ENCODE measurements at regions not wholly inside any gene's neighbourhood (a gene's known extent, or its start where the extent isn't known, plus 50 kb on each side); places are given as distances from the start of the nearest gene placed in this dataset.
"Not testable (repeated sequence)": the region's sequence is repeated elsewhere in the genome, so short reads cannot be mapped to it uniquely, and the experiment has no call there.

DNA sequence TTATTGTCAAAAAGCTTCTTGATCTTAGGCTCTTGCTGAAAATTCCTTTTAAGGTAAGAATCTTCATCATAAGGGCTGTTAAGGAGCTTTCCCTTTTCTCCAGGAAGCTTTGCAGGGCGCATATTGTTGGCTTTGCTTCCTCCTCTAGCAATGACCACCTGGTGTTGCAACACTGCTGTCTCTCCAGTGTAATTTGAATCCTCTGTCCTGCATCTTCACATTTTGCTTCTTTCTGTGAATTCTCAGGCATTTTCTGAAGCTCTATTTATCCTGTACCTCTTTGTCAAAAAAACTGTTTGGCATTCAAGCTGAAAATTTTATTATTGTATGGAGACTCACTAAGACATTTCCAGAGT is 533.1 kb upstream of the CHAC2 start:
- no peak for DNase-seq
- no peak overlapping the region for H3K4me3 Mint-ChIP-seq
- peaks cover 10% of the 10 kb centered on the region for H3K4me1 Mint-ChIP-seq (ENCODE audit: low read depth)
- H3K27ac Mint-ChIP-seq, result no peak overlapping the region
- no peaks in the 10 kb centered on the region for H3K36me3 Mint-ChIP-seq (ENCODE audit: low read depth)
- H3K9me3 Mint-ChIP-seq, result no peaks in the 10 kb centered on the region
- no peaks in the 10 kb centered on the region for H3K27me3 Mint-ChIP-seq

DNA sequence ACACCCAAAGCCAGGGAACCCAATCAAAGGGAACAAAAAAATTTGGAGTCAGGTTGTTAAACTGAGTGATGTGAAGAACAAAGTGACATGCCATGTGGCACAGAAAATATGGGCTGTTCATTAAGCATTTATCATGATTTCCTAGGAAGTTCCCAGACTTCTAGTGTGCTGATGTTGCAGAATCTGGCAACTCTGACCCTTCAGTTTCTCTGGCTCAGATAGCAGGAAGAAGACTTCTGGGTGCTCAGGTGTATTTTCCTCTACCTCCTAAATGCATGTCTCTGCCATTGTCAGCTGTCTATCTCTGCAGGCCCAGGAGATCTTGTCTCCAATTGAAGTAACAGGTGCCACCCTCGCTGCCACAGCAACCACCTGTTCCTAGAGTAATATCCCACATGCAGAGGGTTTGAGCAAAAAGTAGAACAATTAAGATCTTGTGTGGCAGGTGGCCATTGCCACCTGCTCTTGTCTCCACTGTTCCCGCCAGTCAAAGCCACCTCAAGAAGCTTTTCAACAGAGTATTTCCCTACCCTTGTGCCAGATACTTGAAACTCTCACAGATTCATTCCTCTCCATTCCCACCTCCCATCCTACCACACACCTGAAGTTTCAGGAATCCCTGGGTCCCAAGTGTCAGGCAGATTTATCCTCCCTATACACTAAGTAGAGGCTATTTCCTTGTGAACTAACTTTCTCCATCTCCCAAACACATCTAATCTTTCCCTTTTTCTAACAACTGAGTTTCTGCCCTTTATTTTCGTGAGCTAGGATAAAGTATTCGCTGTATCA is 533.7 kb upstream of the CHAC2 start:
- no peak overlapping the region for H3K4me3 Mint-ChIP-seq
- H3K27me3 Mint-ChIP-seq, result no peaks in the 10 kb centered on the region
- no peak overlapping the region for H3K27ac Mint-ChIP-seq
- H3K36me3 Mint-ChIP-seq (ENCODE audit: low read depth), result no peaks in the 10 kb centered on the region
- H3K4me1 Mint-ChIP-seq (ENCODE audit: low read depth), result peaks cover 10% of the 10 kb centered on the region
- no peaks in the 10 kb centered on the region for H3K9me3 Mint-ChIP-seq
- no peak for DNase-seq

DNA sequence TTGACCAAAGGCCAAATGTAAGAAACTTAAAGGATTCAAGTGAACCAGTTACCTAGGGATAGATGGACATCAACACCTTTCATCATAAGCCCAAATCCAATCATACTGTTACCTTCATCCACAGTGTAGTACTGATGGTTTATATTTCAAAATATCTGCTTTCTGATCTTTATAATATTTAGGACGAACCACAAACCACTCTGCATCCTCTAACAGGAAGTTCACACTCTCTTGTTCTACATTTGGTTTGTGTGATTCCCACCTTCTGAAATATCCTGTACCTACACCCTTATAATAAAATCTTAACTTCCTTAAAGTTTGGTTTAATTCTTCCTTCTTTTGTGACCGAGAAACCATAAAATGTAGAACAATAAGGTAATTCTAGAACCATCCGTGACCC is 535.7 kb upstream of the CHAC2 start:
- H3K4me3 Mint-ChIP-seq, result no peak overlapping the region
- no peaks in the 10 kb centered on the region for H3K9me3 Mint-ChIP-seq
- H3K27ac Mint-ChIP-seq, result no peak overlapping the region
- no peaks in the 10 kb centered on the region for H3K36me3 Mint-ChIP-seq (ENCODE audit: low read depth)
- H3K27me3 Mint-ChIP-seq, result no peaks in the 10 kb centered on the region
- no peak for DNase-seq
- H3K4me1 Mint-ChIP-seq (ENCODE audit: low read depth), result peaks cover 10% of the 10 kb centered on the region

DNA sequence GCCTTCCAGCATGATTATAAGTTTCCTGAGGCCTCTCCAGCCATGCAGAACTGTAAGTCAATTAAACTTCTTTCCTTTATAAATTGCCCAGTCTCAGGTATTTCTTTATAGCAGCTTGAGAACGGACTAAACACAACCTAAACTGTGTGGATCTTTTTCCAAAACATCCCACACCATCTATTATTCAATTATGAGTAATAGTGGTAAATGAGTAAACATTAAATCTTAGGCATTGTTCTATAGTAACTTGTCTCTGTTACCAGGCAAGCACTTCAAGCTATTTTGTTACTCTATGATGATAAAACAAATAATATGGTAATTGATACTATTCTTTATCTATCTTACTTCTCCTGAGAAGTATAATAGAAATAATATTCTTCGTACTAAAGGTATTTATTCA is 536.9 kb upstream of the CHAC2 start:
- Mint-ChIP-seq H3K36me3 (ENCODE audit: low read depth) (no peaks in the 10 kb centered on the region), H3K27me3 (no peaks in the 10 kb centered on the region), H3K4me1 (ENCODE audit: low read depth) (peaks cover 10% of the 10 kb centered on the region), H3K9me3 (no peaks in the 10 kb centered on the region), H3K4me3 (no peak overlapping the region), H3K27ac (no peak overlapping the region)
- DNase-seq, result no peak

DNA sequence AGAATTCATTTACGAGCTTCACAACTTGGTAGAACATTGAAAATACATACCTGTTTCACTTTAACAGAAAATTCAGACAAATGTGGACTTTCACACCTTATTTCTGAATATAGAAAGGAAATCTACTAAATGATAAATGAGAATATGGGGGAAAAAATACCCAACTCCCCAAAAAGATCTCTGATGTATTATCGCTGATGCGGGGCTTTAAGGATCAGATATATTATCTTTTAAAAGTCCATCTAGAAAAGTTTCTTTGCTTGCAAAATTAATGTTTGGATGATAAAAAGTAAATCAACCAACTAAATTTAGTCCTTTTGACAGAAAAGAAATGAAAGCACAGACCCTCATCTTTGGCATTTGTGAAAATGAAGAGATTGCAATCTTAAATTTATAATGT is 540.1 kb upstream of the CHAC2 start:
- DNase-seq, result no peak
- peaks cover 9% of the 10 kb centered on the region for H3K4me1 Mint-ChIP-seq (ENCODE audit: low read depth)
- no peak overlapping the region for H3K4me3 Mint-ChIP-seq
- H3K9me3 Mint-ChIP-seq, result no peaks in the 10 kb centered on the region
- no peak overlapping the region for H3K27ac Mint-ChIP-seq
- no peaks in the 10 kb centered on the region for H3K36me3 Mint-ChIP-seq (ENCODE audit: low read depth)
- no peaks in the 10 kb centered on the region for H3K27me3 Mint-ChIP-seq

DNA sequence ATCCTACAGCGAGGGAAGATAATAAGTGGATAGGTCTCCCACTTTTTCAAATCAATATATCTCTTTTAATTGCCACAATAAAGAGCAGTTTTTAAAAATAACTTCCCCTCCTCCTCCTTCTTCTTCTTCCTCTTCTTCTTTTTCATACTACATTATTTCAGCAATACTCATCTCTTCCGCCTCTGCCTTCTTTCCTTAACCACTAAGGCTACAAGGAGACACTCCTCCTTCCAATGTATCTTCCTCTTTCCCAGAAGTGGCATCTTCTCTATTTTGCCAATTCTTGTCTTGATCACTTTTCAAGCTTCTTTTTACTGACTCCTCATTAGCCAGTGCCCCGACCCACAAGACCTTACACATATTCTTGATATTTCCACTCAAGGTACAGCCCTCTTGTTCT is 546.6 kb upstream of the CHAC2 start:
- Mint-ChIP-seq H3K36me3 (ENCODE audit: low read depth) (no peaks in the 10 kb centered on the region), H3K27me3 (no peaks in the 10 kb centered on the region), H3K9me3 (peaks cover under 1% of the 10 kb centered on the region), H3K27ac (no peak overlapping the region), H3K4me1 (ENCODE audit: low read depth) (no peaks in the 10 kb centered on the region), H3K4me3 (no peak overlapping the region)
- DNase-seq, result no peak

DNA sequence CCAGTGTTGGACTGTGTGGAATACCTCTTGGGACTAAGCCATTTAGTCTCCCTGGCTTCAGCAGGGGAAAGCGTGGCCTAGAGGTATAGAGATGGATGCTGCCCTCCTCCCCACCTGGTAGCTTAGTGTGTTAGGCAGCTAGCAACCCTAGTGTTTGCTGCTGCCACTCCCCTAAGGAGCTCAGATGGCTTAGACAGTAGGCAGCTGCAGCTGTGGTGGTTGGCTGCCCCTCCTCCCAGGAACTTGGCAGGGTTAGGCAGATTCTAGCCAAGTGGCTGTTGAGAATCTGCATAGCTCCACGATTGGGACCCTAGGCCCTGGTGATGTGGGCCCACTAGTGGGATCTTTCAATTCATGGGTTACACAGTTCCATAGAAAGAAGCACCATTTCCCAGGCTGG is 550.4 kb upstream of the CHAC2 start:
- Mint-ChIP-seq H3K27ac (no peak overlapping the region), H3K4me3 (no peak overlapping the region), H3K4me1 (ENCODE audit: low read depth) (no peaks in the 10 kb centered on the region), H3K9me3 (peaks cover 19% of the 10 kb centered on the region), H3K27me3 (no peaks in the 10 kb centered on the region), H3K36me3 (ENCODE audit: low read depth) (no peaks in the 10 kb centered on the region)
- DNase-seq, result no peak

DNA sequence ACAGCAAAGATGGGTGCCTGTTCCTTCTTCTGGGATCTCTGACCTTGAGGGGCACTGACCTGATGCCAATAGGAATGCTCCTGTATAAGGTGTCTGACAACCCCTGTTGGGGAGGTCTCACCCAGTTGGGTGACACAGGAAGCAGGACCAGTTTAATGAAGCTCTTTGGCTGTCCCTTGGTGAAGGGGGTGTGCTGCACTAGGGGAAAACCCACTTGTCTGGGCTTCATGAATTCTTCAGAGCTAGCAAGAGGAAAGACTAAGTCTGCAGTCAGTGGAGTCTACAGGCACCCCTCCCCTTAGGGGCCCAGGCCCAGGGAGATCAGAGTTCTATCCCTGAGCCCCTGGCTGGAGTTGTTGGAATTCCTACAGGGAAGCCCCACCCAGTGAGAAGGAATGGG is 550.8 kb upstream of the CHAC2 start:
- peaks cover 19% of the 10 kb centered on the region for H3K9me3 Mint-ChIP-seq
- H3K27ac Mint-ChIP-seq, result no peak overlapping the region
- H3K36me3 Mint-ChIP-seq (ENCODE audit: low read depth), result no peaks in the 10 kb centered on the region
- H3K27me3 Mint-ChIP-seq, result no peaks in the 10 kb centered on the region
- no peak for DNase-seq
- H3K4me1 Mint-ChIP-seq (ENCODE audit: low read depth), result no peaks in the 10 kb centered on the region
- H3K4me3 Mint-ChIP-seq, result no peak overlapping the region

DNA sequence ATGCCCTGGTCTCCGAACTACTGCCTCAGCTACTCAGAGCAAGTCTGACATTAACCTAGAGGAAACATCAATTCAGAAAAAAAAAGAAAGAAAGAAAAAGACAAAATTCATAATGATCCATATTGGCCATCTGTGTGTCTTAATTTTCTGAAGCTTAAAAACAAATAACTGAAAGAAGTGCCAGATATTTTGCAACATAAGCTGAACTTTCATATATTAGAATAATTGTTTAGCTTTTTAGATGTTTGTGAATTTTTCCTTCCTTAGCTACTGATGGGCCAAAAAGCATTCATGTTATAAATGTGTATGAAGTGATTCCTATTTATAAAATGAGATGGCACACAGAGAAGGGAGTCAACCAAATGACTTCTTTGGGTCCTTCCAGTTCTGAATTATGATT is 555.0 kb upstream of the CHAC2 start:
- Mint-ChIP-seq H3K9me3 (peaks cover 19% of the 10 kb centered on the region), H3K36me3 (ENCODE audit: low read depth) (no peaks in the 10 kb centered on the region), H3K4me1 (ENCODE audit: low read depth) (no peaks in the 10 kb centered on the region), H3K27ac (no peak overlapping the region), H3K27me3 (no peaks in the 10 kb centered on the region), H3K4me3 (no peak overlapping the region)
- no peak for DNase-seq

DNA sequence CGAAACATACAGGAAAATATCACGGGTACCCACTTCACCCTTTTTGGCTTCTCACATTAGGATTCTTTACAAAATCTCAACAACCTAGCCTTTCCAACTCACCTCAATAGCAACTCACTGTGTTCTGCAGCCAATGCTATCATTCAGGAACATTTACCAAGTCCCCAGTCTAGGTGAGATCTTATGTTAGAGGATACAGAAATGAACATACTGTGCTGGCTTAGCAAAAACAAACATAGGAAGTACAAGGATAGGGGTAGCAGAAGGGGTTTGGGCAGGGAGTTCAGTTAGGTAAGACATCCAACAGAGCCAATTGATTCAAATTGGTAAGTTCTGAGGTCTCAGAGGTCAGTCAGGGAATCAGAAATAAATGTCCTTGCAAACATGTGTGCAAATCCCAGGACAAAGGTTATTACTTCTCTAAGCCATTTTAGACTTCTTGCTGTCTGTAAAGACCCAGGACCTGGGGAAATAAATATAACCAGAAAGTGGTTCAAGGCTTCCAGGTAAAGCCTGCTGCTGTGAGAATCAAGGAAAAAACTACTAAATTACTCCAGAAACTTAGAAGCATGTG is 556.3 kb upstream of the CHAC2 start:
- Mint-ChIP-seq H3K9me3 (peaks cover 19% of the 10 kb centered on the region), H3K4me1 (ENCODE audit: low read depth) (no peaks in the 10 kb centered on the region), H3K27me3 (no peaks in the 10 kb centered on the region), H3K27ac (no peak overlapping the region), H3K4me3 (no peak overlapping the region), H3K36me3 (ENCODE audit: low read depth) (no peaks in the 10 kb centered on the region)
- no peak for DNase-seq

DNA sequence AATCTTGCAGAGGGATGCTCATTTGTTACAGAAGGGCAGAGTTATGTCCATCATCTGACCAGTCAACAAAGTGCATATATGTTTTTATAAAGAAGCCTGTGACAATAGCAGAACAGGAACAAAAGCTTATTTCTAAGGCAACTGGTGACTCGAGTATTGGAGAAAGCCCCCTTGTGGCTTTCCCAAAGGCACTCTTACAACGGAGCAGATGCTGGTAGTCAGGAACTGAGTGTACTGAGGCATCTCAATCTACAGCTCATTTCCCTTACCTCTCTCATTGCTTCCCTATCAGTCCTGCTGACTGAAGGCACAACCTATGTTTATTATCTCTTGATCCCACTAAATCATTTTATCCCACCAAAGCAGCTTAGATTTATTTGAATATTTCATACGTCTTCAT is 557.1 kb upstream of the CHAC2 start:
- DNase-seq, result no peak
- Mint-ChIP-seq H3K4me1 (ENCODE audit: low read depth) (no peaks in the 10 kb centered on the region), H3K4me3 (no peak overlapping the region), H3K36me3 (ENCODE audit: low read depth) (no peaks in the 10 kb centered on the region), H3K27ac (no peak overlapping the region), H3K27me3 (no peaks in the 10 kb centered on the region), H3K9me3 (peaks cover 16% of the 10 kb centered on the region)

DNA sequence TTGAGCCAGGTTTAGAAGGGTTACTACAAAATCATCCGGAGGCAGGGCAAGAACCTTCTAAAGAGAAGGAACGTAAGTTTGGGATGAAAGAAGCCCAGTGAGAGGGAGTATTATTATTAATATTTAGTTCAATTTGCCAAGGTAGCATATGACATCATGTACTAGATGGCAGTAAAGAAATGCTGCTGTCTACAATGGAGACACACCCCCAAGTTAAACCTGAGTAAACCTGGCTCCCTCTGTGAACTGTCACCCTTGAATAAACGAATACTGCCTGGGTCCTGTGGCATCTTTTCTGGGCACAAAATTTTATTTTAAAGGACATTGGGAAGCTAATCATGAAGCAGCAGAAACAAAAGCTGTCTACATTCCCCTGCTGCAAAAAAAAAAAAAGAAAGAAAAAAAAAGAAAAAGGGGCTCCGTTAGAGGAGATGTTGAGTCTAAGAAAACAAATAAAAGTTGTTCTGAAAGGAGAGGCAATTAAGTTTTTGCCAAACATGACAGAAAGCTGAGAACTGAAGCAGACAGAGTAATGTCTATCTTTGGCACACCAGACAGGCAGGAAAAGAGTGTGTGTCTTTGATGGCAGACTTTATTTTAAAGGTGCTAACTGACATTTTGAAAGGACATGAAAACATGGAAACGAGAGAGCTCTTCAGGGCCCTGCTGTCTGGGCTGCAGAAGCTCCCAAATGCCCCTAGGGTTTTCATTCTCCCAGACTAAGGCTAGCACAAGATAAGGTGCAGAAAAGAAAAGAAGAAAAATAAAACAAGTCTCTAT is 557.7 kb upstream of the CHAC2 start:
- peaks cover 11% of the 10 kb centered on the region for H3K9me3 Mint-ChIP-seq
- no peak for DNase-seq
- no peak overlapping the region for H3K4me3 Mint-ChIP-seq
- H3K4me1 Mint-ChIP-seq (ENCODE audit: low read depth), result no peaks in the 10 kb centered on the region
- no peak overlapping the region for H3K27ac Mint-ChIP-seq
- no peaks in the 10 kb centered on the region for H3K36me3 Mint-ChIP-seq (ENCODE audit: low read depth)
- H3K27me3 Mint-ChIP-seq, result no peaks in the 10 kb centered on the region

DNA sequence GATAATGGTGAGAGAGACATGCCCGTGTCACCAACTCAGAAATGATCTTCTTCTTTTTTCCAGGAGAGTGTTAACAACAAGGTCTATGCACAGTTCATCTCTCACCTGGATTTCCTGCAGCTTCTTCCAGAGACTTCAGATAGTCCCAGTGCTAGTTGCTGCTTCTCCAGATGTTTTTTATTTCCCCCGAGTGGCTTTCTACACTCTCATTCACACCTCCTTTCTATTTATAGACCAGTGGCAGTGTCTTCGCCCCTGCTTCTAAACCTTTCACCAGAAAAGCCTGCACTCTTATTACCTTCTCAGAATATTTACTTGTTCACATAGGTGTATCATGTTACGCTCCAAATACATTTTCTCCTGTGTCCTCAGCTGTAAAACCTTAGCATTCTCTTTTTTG is 558.8 kb upstream of the CHAC2 start:
- no peaks in the 10 kb centered on the region for H3K27me3 Mint-ChIP-seq
- DNase-seq, result no peak
- no peak overlapping the region for H3K4me3 Mint-ChIP-seq
- no peak overlapping the region for H3K27ac Mint-ChIP-seq
- H3K36me3 Mint-ChIP-seq (ENCODE audit: low read depth), result no peaks in the 10 kb centered on the region
- H3K4me1 Mint-ChIP-seq (ENCODE audit: low read depth), result no peaks in the 10 kb centered on the region
- peaks cover 4% of the 10 kb centered on the region for H3K9me3 Mint-ChIP-seq

DNA sequence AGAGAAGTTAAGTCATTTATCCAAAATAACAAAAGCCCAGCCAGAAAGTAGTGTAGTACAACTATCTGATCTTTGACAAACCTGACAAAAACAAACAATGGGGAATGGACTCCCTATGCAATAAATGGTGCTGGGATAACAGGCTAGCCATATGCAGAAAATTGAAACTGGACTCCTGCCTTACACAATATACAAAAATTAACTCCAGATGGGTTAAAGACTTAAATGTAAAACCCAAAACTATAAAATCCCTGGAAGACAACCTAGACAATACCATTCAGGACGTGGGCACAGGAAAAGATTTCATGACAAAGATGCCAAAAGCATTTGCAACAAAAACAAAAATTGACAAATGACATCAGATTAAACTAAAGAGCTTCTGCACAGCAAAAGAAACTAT is 561.4 kb upstream of the CHAC2 start:
- H3K36me3 Mint-ChIP-seq (ENCODE audit: low read depth); H3K9me3 Mint-ChIP-seq: not testable (repeated sequence)

DNA sequence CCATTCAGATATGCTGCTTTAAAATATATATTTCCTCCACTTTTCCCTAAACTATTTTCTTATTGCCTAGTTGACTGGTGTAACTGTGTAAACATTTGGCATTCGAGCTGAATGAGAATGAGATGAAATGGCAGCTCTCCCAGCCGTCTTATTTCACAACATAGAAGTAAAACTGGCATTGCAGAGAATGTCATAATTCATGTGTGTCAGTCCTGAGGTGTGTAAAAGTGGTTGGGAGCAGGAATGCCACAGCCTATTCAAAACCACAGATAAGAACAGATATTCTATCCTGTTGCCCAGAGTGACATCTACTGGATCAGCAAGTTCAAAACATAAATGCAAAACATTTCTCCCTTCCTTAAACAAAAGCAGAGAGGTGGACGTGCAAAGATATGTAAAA is 565.5 kb upstream of the CHAC2 start:
- no peak for DNase-seq
- H3K4me3 Mint-ChIP-seq, result no peak overlapping the region
- no peak overlapping the region for H3K27ac Mint-ChIP-seq
- H3K9me3 Mint-ChIP-seq, result no peaks in the 10 kb centered on the region
- H3K27me3 Mint-ChIP-seq, result no peaks in the 10 kb centered on the region
- no peaks in the 10 kb centered on the region for H3K4me1 Mint-ChIP-seq (ENCODE audit: low read depth)
- no peaks in the 10 kb centered on the region for H3K36me3 Mint-ChIP-seq (ENCODE audit: low read depth)

More for the DNA sequence above, 561.4 kb upstream of the CHAC2 start:
- not testable (repeated sequence) for H3K27ac Mint-ChIP-seq; H3K4me1 Mint-ChIP-seq (ENCODE audit: low read depth); H3K4me3 Mint-ChIP-seq; DNase-seq; H3K27me3 Mint-ChIP-seq
